NCI-H226 (cell line): ENCODE measurements at regions not wholly inside any gene's neighbourhood (a gene's known extent, or its start where the extent isn't known, plus 50 kb on each side); places are given as distances from the start of the nearest gene placed in this dataset.

ENCODE experiments used
- DNase-seq: peaks from one replicate; pipeline ENCODE4 v3.0.0-alpha.2; 2015

DNA sequence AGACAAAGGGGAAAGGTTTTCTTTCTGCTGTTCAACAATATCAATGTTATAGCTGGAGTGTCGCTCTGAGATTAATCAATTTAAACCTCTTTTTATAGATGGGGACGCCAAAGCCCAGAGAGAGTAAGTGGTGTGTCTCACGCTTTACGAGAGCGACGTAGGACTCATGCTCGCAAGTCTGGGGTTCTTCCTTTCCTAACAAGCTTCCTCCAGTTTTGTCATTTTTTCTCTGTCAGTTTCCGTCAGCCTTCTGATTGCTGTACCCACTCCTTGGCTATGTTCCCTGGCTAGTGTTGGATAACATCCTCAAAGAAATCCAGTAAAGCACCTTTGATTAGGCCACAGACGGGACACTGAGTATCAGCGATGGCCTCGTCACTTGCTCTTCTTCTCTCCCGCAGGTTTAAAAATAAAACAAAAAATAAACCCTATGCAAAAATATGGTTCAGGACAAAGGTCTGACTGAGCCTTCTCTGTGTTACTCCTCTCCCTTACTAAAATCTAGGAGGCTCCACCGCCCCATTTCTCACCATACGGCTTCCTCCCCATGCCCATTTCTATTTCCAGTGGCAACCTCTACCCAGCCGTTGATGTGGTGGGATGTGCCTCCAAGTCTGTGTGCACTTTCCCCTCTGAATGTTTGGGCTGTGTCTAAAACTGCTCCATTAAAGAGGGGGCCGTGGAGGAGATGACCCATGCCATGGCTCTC, 172.7 kb upstream of the PARP11 start:
- no peak for DNase-seq

DNA sequence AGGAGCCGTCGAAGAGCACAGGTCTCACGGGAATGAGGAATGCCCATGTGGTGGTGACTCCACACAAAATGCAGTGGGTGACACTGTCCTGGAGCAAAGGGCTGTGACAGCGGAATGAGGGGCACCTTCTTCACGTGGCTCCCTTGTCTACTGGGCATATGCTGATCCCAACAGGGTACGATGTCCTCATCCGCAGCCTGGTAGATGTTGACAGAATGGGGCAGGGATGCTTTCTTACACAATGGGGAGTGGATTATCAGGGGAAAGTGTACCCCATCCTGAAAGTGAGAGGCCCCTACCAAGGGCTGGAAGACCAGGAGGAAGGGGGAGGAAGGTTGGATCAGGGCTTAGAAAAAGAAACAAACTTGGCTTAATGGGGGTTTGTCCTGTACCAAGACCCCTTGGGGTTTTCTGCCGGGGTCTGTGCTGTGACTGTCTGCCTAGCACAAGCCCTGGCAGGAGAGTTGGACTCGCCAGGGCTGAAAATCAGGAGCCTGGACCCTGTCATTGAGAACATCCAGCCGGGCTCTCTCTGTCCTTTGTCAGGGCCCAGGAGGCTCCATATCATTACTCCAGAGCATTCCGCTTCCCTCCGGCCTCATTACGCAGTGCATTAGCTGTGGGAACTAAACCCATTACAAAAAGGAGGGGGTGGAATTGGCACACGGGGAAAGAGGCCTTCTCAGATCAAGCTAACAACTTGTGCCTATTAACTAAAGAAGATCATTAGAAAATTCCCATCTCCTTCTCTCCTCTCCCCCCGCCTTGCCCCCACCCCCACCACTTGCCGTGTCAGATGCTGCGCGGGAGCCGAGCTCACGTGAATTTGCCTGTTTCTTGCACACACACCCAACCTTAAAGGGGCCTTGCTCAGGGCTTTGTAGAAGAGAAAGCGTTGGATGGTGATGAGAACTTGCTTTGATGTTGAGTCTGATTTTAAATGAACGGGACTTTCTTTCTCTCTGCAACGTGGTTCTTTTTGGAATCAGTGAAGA, 171.8 kb upstream of the PARP11 start:
- DNase-seq: no peak

- no peak for DNase-seq
Observed at GRCh38 chr12:4044101-4044500, 170.9 kb upstream of the PARP11 start.

- no peak for DNase-seq
Observed at GRCh38 chr12:4041187-4041885, 168.1 kb upstream of the PARP11 start.

DNA sequence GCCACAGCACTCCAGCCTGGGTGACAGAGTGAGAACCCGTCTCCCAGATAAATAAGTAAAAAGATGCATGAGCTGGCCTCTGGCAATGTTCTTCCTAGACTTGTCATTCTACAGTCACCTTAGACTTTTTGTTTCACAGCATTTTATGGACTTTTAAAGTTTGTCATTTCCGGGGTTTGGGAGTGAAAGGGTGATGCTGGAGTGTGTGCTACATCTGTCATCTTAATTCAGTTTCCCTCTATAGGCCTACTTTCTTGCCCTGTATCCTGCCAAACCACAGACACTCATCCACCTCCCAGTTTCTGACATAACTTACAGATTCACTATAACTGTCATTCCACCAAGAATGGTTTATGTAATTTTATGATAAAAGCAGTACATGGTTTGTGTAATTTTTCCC, 166.7 kb upstream of the PARP11 start:
- DNase-seq: no peak

- peak; percentile 33 for DNase-seq
Observed at GRCh38 chr12:4037747-4038312, 164.6 kb upstream of the PARP11 start.

DNA sequence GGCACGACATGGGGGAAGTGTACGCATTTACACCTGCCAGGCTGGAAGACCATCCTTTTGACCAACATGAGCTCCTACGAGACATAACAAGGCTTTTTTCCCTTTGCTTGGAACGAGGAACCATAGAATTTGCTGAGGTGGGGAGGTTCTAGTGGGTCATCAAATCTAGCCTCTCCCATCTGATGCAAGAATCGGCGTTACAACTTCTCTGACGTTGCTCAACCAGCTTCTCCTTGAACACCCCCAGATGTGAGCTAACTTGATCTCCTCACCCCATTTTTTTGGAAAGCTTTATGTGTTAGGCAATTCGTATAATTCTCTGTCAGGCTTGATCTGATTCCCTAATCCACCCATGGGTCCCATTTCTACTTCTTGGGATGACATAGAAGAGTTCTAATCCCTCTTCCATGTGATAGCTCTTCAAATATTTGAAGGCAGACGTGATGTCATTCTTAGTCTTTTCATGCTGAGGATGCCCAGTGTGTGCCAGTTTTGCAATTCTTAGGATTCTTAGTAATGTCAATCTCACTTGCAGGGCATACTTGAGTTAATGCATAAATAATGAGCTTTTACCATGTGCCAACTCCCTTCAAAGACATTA, 163.6 kb upstream of the PARP11 start:
- DNase-seq: peak; percentile 69

GRCh38 chr12:4034921-4035320, 161.7 kb upstream of the PARP11 start:
- no peak for DNase-seq

GRCh38 chr12:4032924-4033615, 159.9 kb upstream of the PARP11 start:
- DNase-seq: peak; percentile 61

DNA sequence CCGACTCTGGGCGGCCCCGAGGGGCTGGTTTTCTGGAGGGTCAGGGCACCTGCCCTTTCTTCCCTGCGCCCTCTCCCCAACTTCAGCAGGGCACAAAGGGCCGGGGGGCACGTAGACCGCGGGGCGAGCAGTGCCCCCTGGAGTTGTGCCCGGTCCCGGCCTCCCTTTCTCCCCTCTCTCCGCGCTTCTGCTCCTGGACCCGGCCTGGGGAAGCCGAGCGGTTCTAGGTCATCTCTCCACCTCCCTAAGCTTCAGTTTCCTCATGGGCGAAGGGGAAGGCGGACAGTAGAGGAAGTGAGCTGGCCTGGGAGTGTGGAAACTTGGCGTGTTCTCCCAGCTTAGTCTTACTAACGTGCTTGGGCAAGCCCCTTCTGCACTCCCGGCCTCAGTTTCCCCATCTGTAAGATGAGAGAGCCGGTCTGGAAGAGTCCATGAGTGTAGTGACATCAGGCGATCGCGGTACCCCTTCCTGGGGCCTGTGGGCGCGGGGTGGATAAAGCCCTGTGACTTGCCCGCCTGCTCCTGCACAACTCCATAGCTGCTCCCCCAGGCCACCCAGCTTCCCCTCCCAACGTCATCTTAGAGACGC, 158.6 kb upstream of the PARP11 start:
- peak; percentile 57 for DNase-seq

DNA sequence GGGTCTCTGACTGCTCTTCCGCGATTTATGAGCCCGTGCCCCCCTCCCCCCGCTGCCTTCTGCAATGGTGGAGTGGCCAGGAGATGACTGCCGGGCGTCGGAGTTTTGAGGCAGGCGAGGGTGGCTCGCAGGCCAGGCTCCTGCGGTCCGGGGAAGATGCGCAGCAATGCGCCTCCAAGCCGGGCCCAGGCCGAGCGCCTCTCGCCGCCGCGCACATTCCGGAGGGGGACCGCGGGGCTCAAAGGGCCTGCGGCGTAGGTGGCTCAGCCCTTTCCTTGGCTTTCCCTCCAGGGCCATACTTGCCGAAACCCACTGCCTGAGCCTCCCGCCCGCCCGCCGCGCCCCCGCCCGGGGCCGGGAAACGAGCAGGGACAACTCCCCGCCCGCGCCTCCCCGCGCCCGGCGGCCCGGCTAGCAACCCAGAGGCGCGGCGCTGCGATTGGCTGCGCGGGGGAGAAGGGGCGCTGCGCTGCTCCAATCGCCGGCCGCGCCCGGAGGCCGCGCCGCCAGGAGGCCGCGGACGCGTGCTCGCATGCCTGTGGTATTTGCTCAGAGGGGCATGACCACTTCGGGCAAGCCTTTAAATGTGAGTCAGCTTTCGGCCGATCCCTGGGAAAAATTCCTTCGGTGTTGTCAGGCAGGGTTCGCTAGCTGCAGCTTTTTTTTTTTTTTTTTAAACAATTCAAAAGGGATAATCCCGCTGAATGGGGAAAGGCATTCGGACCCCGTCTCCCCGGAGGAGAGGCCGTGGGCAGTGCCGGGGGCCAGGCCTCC, 157.9 kb upstream of the PARP11 start:
- DNase-seq: peak; percentile 98

DNA sequence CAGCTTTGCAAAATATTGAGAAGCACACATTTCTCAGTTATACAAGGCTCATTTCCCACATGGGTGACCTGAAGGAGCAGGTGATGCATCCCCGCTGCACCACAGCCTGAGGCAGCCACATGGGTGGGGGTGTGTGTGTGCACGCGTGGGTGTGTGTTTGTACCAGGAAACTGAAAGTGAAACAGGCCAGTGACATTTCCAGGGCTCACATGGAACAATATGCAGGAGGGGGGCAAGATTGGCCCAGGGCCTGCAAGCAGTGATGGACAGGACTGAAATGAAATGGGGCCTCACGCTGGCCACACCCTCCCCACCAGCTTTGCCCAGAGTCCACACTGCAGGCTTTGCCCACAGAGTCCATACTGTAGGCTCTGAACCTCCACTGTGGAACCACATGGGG, 154.2 kb upstream of the PARP11 start:
- no peak for DNase-seq

GRCh38 chr12:4026517-4026916, 153.3 kb upstream of the PARP11 start:
- no peak for DNase-seq

- DNase-seq: no peak
Observed at GRCh38 chr12:4026020-4026358, 152.8 kb upstream of the PARP11 start.

GRCh38 chr12:4025181-4026019, 152.2 kb upstream of the PARP11 start:
- no peak for DNase-seq

GRCh38 chr12:4024701-4025100, 151.5 kb upstream of the PARP11 start:
- DNase-seq: no peak

DNA sequence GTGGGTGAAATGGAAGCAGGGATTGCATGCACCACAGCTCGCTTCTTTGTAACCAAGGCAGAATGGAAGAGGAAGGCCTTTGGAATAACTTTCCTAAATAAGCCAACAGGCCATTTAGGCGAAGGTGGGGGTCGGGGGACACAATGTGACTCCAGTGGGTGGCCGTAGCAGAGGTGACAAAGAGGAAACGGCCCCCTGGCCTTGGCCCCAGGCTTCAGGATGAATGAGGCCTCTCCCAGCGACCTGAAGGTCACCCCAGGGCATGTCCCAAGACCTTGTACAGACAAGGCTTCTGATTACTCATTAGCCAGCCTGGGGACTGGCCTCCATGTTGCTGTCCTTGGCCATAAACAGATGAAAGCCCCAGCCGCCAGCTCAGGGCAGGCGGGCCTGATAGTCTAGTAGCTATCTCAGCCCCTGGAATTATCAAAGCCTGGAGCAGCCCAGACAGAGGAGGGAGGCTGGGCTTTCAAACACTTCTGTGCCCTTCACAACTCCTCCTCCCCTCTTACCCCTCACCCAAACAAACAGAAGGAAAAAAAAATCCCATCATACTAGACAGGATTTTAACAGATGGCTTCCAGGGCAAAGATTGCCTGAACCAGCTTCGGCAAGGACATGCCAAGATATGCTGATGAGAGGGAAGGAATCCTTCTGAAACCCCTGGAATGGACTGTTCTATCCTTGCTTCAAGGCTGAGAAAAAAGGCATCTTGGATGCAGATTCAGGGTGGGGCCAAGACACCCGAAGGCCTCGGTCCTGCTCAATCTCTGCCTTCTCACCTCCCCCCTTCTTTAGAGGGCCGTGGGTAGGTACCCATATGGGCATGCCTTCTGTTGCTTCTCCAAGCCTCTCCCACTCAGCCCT, 142.3 kb upstream of the PARP11 start:
- no peak for DNase-seq

DNA sequence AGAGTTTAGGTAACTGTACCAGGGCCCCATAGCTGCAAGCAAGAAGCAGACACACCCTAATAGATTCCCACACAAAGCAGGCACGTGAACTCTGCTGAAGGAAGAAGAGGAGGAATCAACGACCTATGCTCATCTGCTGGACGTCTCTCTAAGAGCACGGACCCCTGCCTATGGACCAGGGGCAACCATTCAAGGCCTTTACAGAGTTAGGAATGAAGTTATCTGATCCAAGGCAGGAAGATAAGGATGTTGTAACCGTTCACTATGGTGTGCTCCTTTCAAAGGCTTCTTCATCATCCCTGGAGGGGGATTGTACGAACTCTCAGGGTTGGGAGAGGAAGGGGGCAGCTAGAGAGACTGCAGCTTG, 141.6 kb upstream of the PARP11 start:
- DNase-seq: no peak

DNA sequence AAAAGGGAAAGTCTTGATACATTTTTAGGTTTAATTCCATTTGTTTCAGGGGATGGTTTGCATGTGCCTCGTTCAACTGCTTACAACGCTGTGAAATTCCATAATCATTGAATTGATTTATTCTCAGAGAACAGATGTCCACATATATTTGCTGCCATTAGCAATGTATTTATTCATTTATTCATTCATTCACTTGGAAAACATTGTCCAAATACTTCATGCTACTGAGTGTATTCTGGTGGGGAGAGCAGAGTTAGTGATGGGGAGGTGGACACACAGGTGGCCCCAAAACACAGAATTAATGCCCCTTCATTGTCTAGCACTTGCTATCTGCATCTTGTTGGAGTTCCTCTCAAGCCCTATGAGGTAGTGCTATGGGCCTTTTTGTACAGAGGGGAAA, 141.2 kb upstream of the PARP11 start:
- DNase-seq: no peak
